Esophagus squamous epithelium (tissue), 5 donors: ENCODE measurements at regions not wholly inside any gene's neighbourhood (a gene's known extent, or its start where the extent isn't known, plus 50 kb on each side); places are given as distances from the start of the nearest gene placed in this dataset.

Experiments
- DNase-seq: peaks from one replicate; lab custom pipeline; 2025; lab: John Stamatoyannopoulos, UW
- H3K27ac ChIP-seq, 4 donors: fragments of 200-600 bp; sonication (generic); one replicate each; pipeline ENCODE4 v1.5.1; 2016 to 2019; ENCODE audit warnings: mild to moderate bottlenecking in 1 of 4
- H3K27me3 ChIP-seq, 4 donors: fragments of 200-600 bp; sonication (generic); 1 replicate in 3 of 4; 2 replicates in 1 of 4; pipeline versions ENCODE4 v1.5.1 to v1.6.0; 2017 to 2021; ENCODE audit warnings: antibody characterized with exemption in 1 of 4
- H3K36me3 ChIP-seq, 3 donors: fragments of 200-600 bp; sonication (generic); one replicate each; pipeline ENCODE4 v1.5.1; 2016 to 2019
- H3K4me1 ChIP-seq, 3 donors: fragments of 200-600 bp; sonication (generic); one replicate each; pipeline ENCODE4 v1.5.1; 2017 to 2019
- H3K4me3 ChIP-seq, 4 donors: fragments of 200-600 bp; sonication (generic); 1 replicate in 3 of 4; 2 replicates in 1 of 4; pipeline ENCODE4 v1.5.1; 2016 to 2019; ENCODE audit warnings: mild to moderate bottlenecking in 2 of 4, moderate library complexity in 1 of 4
- H3K9me3 ChIP-seq, 3 donors: fragments of 200-600 bp; sonication (generic); one replicate each; pipeline ENCODE4 v1.5.1; 2016 to 2019
- POLR2A ChIP-seq, 4 donors: fragments of 450-650 bp; IDR thresholded peaks; one replicate each; pipeline ENCODE4 v1.6.1; 2017; ENCODE audit warnings: antibody characterized with exemption in 4 of 4, mild to moderate bottlenecking in 4 of 4, moderate library complexity in 3 of 4
- WGBS, 2 donors: methylation state at CpG; one replicate each; pipeline ENCODE4 v1.1.5; 2018; 5-methylcytosine and 5-hydroxymethylcytosine counted together
- intact Hi-C: fragments of 100-400 bp; cut with DNase I; formaldehyde crosslinking; loops from one replicate; pipeline ENCODE4 v1.15.0; 2022
- TF ChIP-seq, protein P1 (sequence below), 6 experiments: fragments of 450-650 bp in 4 of 6; fragments of 200-600 bp in 2 of 6; sonication (generic) in 2 of 6; IDR thresholded peaks; one replicate each; pipeline ENCODE4 v1.5.1; 2016 to 2019; ENCODE audit warnings: antibody characterized with exemption in 6 of 6, mild to moderate bottlenecking in 4 of 6, moderate library complexity in 4 of 6
- donor health status: DM: yes; HTN: yes; CAD: no.

GRCh38 chr18:47403317-47403716 is 151.9 kb upstream of the SKOR2 start:
- no peak for DNase-seq
- WGBS, 2 donors: 38 to 39% methylated on average over 8 of the region's 8 CpGs

GRCh38 chr18:47399475-47399874 is 148.0 kb upstream of the SKOR2 start:
- Histone ChIP-seq H3K4me3 (no peak overlapping the region), H3K9me3 (no peaks in the 10 kb centered on the region), H3K27ac (no peak overlapping the region), H3K4me1 (no peaks in the 10 kb centered on the region), H3K27me3 (no peaks in the 10 kb centered on the region), H3K36me3 (no peaks in the 10 kb centered on the region)
- TF ChIP-seq POLR2A (IDR thresholded peaks at IDR 0.05): no peak
- TF ChIP-seq, protein P1, sequence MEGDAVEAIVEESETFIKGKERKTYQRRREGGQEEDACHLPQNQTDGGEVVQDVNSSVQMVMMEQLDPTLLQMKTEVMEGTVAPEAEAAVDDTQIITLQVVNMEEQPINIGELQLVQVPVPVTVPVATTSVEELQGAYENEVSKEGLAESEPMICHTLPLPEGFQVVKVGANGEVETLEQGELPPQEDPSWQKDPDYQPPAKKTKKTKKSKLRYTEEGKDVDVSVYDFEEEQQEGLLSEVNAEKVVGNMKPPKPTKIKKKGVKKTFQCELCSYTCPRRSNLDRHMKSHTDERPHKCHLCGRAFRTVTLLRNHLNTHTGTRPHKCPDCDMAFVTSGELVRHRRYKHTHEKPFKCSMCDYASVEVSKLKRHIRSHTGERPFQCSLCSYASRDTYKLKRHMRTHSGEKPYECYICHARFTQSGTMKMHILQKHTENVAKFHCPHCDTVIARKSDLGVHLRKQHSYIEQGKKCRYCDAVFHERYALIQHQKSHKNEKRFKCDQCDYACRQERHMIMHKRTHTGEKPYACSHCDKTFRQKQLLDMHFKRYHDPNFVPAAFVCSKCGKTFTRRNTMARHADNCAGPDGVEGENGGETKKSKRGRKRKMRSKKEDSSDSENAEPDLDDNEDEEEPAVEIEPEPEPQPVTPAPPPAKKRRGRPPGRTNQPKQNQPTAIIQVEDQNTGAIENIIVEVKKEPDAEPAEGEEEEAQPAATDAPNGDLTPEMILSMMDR (IDR thresholded peaks at IDR 0.05): no peak
- WGBS, 2 donors: 20 to 67% methylated on average over 1 of the region's 1 CpG
- no peak for DNase-seq
- intact Hi-C loops: no loop called here

More at GRCh38 chr18:47403317-47403716, 151.9 kb upstream of the SKOR2 start:
- no peaks in the 10 kb centered on the region for H3K9me3 ChIP-seq
- H3K27ac ChIP-seq: no peak overlapping the region
- no peaks in the 10 kb centered on the region for H3K4me1 ChIP-seq
- intact Hi-C loops: no loop called here
- H3K27me3 ChIP-seq: no peaks in the 10 kb centered on the region
- H3K4me3 ChIP-seq: no peak overlapping the region
- H3K36me3 ChIP-seq: no peaks in the 10 kb centered on the region
- TF ChIP-seq, protein P1 (IDR thresholded peaks at IDR 0.05): no peak
- TF ChIP-seq POLR2A (IDR thresholded peaks at IDR 0.05): no peak

DNA sequence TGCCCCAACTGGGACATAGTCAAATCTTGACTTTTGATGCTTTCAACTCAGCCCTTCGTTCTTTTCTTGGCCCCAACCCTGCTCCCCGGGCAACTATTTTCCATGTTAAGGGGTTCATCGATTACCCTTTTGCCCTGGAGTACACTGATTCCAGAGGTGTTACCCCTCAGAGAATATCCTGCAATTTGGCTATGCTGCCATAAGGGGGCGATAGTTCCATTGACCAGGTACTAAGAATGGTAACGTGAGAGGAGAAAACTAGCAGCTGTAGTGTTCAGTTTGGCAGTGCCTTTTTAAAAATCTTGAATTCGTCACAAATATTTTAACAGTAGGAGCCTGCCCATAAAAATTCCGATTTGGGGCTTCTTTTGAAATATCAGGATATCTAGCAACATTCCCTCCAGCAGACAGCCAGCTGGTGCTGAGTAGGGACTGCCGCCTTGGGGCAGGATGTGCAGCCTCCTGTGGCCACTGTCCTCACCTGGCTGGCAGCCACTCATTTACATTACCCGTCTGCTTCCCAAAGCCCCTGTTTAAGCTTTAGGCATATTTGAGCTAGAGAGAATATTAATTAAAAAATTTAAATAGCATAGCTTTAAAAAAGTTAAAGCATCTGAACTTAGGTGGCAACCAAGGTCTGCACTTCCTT is 146.3 kb upstream of the SKOR2 start:
- WGBS, 2 donors: 28 to 31% methylated on average over 9 of the region's 9 CpGs
- Histone ChIP-seq H3K27ac (no peak overlapping the region), H3K27me3 (no peaks in the 10 kb centered on the region), H3K36me3 (no peaks in the 10 kb centered on the region), H3K4me1 (no peaks in the 10 kb centered on the region), H3K9me3 (no peaks in the 10 kb centered on the region), H3K4me3 (no peak overlapping the region)
- no peak for DNase-seq
- intact Hi-C loops: no loop called here
- no peak for TF ChIP-seq POLR2A (IDR thresholded peaks at IDR 0.05)
- TF ChIP-seq, protein P1 (IDR thresholded peaks at IDR 0.05): peak in 1 of 6 experiments; percentile 42

- no peaks in the 10 kb centered on the region for H3K4me1 ChIP-seq
- H3K9me3 ChIP-seq: no peaks in the 10 kb centered on the region
- no peaks in the 10 kb centered on the region for H3K36me3 ChIP-seq
- TF ChIP-seq, protein P1 (IDR thresholded peaks at IDR 0.05): no peak
- no peak overlapping the region for H3K4me3 ChIP-seq
- H3K27ac ChIP-seq: no peak overlapping the region
- peaks cover 0 to 6% (median 0%) of the 10 kb centered on the region in 4 donors for H3K27me3 ChIP-seq
- intact Hi-C loops: no loop called here
- 90 to 100% methylated on average over 1 of the region's 1 CpG for WGBS, 2 donors
- no peak for DNase-seq
These were observed 140.2 kb upstream of the SKOR2 start for GRCh38 chr18:47391665-47392064.

DNA sequence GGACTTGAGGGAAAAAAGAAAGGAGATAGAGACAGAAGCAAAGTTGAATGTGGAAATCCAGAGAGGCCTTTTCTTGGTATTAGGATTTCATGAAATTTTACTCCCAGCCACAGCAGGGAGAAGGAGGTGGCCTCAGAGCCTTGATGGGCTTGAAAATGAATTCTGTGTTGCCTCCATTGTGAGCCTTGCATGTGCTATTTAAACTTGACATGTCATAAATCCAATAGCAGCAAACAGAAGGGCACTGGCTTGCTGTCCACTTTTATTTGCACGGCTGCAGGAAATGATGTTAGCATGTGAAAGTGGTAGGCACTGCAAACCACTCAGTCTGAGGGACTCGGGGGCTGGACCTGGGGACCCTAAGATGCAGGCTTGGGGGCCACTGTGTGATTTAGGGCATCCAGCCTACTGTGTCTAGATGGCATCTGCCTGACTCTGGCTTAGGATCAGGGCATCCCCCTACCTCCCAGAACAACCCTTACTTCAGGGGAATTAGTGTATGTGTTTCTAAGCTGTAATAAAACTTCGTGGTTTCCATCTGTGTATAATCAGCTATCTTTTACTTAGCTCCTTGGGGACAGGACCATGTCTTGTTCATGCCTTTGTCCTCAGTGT is 139.1 kb upstream of the SKOR2 start:
- intact Hi-C loops: no loop called here
- Histone ChIP-seq H3K4me3 (no peak overlapping the region), H3K36me3 (no peaks in the 10 kb centered on the region), H3K27ac (no peak overlapping the region), H3K9me3 (no peaks in the 10 kb centered on the region), H3K27me3 (peaks cover 0 to 6% (median 0%) of the 10 kb centered on the region in 4 donors), H3K4me1 (no peaks in the 10 kb centered on the region)
- 40 to 75% methylated on average over 3 of the region's 3 CpGs for WGBS, 2 donors
- no peak for DNase-seq
- TF ChIP-seq, protein P1 (IDR thresholded peaks at IDR 0.05): no peak
- TF ChIP-seq POLR2A (IDR thresholded peaks at IDR 0.05): no peak
